ENCODE measurements at regions not wholly inside any gene's neighbourhood (a gene's known extent, or its start where the extent isn't known, plus 50 kb on each side); places are given as distances from the start of the nearest gene placed in this dataset.
A peak's percentile ranks its signal among the peaks of the same experiment; 100 is the strongest.

DNA sequence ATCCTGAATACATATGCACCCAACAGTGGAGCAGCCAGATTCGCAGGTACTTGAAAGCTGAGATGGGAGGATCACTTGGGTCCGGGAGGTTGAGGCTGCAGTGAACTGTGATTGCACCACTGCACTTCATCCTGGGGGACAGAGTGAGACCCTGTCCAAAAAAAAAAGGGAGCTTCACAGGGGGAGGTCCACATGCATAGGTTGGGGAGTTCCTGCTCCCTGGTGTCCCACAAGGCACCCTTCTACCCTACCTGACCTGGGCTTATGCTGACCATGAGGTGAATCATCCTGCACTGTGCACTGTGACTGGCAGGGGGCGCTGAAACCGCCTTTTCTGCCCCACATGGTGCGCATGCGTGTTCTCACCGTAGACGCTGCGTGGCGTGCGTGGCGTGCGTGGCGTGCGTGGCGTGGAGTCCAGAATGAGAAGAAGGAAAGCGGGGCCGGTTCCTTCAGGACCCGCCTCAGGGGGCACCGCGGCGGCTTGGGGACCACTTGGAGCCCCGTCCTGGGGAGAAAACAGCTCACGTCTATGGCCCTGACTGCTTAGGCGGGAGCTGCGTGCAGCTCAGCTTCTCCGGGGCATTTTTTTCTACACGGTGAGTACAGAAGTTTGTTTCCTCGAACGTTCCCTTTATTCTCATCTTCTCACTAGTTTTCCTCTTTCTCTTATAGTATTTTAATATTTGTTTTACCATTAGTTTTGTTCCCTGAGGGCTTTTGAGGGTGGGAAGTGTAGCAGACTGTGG is 116.6 kb upstream of the GRK3 start:
- DNase-seq (ENCODE audit: low read depth): peak; percentile 83
- peak overlapping the region; percentile 98 for H3K4me3 ChIP-seq (replicated peaks; ENCODE audit: low read depth, low read length)
- TF ChIP-seq, protein P1, sequence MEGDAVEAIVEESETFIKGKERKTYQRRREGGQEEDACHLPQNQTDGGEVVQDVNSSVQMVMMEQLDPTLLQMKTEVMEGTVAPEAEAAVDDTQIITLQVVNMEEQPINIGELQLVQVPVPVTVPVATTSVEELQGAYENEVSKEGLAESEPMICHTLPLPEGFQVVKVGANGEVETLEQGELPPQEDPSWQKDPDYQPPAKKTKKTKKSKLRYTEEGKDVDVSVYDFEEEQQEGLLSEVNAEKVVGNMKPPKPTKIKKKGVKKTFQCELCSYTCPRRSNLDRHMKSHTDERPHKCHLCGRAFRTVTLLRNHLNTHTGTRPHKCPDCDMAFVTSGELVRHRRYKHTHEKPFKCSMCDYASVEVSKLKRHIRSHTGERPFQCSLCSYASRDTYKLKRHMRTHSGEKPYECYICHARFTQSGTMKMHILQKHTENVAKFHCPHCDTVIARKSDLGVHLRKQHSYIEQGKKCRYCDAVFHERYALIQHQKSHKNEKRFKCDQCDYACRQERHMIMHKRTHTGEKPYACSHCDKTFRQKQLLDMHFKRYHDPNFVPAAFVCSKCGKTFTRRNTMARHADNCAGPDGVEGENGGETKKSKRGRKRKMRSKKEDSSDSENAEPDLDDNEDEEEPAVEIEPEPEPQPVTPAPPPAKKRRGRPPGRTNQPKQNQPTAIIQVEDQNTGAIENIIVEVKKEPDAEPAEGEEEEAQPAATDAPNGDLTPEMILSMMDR (IDR thresholded peaks at IDR 0.05; ENCODE audit: low read length, missing control alignments): peak; percentile 83

DNA sequence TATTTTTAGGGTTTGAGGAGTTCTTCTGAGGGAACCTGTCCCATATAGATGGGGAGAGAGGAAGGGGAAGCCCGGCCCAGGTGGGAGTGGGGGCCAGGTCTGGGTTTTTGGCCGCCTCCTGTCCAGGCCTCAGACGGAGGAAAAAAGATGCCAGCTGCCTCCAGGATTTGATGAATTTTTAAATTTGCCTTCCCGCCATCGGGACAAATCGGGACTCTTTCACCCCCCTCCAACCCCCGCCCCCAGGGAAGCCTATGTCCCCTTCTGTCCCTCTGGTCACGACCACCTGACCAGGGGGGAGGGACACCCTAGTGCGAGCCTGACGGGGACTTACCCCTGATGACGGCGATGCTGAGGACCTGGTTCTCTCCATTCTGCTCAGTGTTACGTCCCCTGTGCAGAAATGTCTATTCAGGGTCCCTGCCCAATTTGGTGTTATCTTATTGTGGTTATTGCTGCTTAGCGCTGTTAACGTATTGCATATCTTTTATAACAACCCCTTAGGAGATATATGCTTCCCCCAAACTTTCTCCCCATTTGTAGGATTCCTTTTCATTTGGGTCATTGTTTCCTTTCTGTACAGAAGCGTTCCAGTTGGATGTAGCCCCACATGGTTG is 115.9 kb upstream of the GRK3 start:
- TF ChIP-seq, protein P1 (IDR thresholded peaks at IDR 0.05; ENCODE audit: low read length, missing control alignments): no peak
- DNase-seq (ENCODE audit: low read depth): peak; percentile 21
- H3K4me3 ChIP-seq (replicated peaks; ENCODE audit: low read depth, low read length): peak overlapping the region; percentile 98

DNA sequence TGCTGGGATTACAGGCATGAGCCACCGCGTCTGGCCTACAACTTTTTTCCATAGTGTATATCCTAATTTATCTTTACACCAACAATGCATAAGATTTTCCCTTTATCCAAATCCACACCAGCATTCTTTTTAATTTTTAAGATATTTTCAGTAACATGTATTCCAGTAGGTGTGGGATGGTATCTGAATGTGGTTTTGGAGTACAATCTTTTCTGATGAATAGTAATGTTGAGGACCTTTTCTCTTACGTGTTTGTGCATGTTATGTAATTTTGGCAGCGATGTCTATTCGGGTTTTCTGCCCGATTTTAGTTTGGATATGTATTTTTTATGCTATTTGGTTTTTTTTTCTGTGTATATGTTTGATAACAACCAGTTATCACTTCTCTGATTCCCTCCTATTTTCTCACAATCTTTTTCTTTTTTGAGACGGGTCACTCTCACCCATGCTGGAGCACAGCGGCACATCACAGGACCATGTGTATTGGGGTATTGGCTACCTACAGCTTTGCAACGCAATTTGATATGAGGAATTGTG is 114.6 kb upstream of the GRK3 start:
- no peak for DNase-seq (ENCODE audit: low read depth)
- peak overlapping the region; percentile 14 for H3K4me3 ChIP-seq (replicated peaks; ENCODE audit: low read depth, low read length)
- TF ChIP-seq, protein P1 (IDR thresholded peaks at IDR 0.05; ENCODE audit: low read length, missing control alignments): no peak

DNA sequence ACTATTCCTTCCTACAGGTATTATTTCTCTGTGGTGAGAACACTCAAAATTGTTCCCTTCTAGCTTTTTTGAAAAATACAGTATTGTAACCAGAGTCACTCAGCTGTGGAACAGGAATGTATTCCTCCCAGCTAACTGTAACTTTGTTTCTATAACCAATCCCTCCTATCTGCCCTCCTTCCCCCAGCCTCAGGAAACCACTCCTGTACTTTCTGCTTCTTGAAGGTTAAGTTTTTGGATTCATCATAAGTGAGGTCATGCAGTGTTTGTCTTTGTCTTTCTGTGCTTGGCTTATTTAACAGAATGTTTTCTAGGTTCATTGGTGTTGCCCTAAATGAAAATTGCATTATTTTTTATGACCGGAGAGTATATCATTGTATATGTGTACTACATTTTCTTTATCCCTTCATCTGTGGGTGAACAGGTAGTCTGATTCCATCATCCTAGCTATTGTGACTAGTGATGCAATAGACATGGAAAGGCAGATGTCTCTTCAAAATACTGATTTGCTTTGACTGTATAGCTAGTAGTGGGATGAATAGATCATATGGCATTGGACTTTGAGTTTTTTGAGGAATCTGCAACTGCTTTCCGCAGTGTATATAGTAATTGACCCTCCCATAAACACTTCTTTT is 112.9 kb upstream of the GRK3 start:
- DNase-seq (ENCODE audit: low read depth): peak; percentile 13
- TF ChIP-seq, protein P1 (IDR thresholded peaks at IDR 0.05; ENCODE audit: low read length, missing control alignments): no peak
- H3K4me3 ChIP-seq (replicated peaks; ENCODE audit: low read depth, low read length): no peak overlapping the region

DNA sequence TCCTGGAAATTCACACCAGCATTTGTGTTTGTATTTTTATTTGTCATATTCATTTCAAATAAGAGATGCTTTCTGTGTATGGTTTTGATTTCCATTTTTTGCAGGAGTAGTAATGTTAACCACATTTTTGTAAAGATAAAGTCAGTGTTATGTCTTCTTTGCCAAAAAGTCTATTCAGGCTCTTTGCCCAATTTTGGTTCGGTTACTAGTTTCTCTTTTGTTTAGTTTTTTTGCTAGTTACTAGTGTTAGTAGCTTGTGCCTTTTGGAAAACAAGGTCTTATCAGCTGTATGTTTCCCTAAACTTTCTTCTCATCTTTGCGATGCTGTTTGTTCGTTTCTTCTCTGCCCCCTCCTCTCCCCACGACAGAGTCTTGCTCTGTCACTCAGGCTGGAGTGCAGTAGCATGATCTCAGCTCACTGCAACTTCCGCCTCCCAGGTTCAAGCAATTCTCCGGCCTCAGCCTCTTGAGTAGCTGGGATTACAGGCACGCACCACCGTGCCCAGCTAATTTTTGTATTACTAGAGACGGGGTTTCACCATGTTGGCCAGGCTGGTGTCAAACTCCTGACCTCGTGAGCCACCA is 112.3 kb upstream of the GRK3 start:
- TF ChIP-seq, protein P1 (IDR thresholded peaks at IDR 0.05; ENCODE audit: low read length, missing control alignments): no peak
- peak overlapping the region; percentile 17 for H3K4me3 ChIP-seq (replicated peaks; ENCODE audit: low read depth, low read length)
- DNase-seq (ENCODE audit: low read depth): peak; percentile 20

DNA sequence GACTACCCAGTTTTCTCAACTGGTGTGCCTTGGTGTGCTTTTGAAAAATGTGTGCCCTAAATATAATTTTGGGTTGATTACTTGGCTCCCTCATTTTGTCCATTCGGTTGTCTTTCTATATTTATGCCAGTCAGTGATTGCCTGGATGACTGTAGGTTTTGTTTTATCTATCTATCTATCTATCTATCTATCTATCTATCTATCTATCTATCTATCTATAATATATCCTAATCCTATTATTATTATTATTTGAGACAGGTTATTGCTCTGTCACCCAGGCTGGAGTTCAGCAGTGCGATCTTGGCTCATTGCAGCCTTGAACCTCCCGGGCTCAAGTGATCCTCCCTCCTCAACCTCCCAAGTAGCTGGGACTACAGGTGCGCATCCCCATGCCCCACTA is 111.4 kb upstream of the GRK3 start:
- H3K4me3 ChIP-seq (replicated peaks; ENCODE audit: low read depth, low read length): no peak overlapping the region
- DNase-seq (ENCODE audit: low read depth): no peak
- TF ChIP-seq, protein P1 (IDR thresholded peaks at IDR 0.05; ENCODE audit: low read length, missing control alignments): no peak

Measured in fibroblast of pulmonary artery (primary cell).